IMR-90 (cell line): ENCODE measurements at regions not wholly inside any gene's neighbourhood (a gene's known extent, or its start where the extent isn't known, plus 50 kb on each side); places are given as distances from the start of the nearest gene placed in this dataset.

Experiments
- ATAC-seq: fragments of 200-7000 bp; cut with Tn5 transposase; 2 replicates; pipeline ENCODE4 v1.9.1; 2020; ENCODE audit warnings: low read depth, mild to moderate bottlenecking, moderate library complexity
- BruUV-seq: library from RNA; stranded (reverse); fragments of 400-500 nt; replicated peaks from 2 replicates; lab custom pipeline; 2021; lab: Mats Ljungman, UMichigan
- CTCF ChIA-PET: fragments of 300-600 bp; formaldehyde crosslinking; extraction: SDS; loops from one replicate; lab custom pipeline; 2021; ENCODE audit warnings: antibody characterized with exemption; lab: Yijun Ruan, JAX
- POLR2A ChIA-PET: fragments of 300-600 bp; sonication (Branson Sonifier 250); formaldehyde crosslinking; loops from one replicate; lab custom pipeline; 2022; ENCODE audit warnings: antibody characterized with exemption; ENCODE audit not compliant: unreplicated experiment; lab: Charles Lee
- DNase-seq: peaks from one replicate; pipeline ENCODE4 v3.0.0; 2013
- H2AFZ ChIP-seq: replicated peaks from 2 replicates; pipeline ENCODE3; 2013; ENCODE audit warnings: low read length, mild to moderate bottlenecking; ENCODE audit not compliant: poor library complexity
- H2AK5ac ChIP-seq: 2 replicates; pipeline ENCODE4 v1.6.1; 2013; ENCODE audit warnings: low read depth, low read length, inconsistent platforms
- H2AK9ac ChIP-seq: replicated peaks from 2 replicates; pipeline ENCODE3; 2013; ENCODE audit warnings: mild to moderate bottlenecking, low read depth, low read length, moderate library complexity; ENCODE audit not compliant: poor library complexity
- H2BK120ac ChIP-seq: 2 replicates; pipeline ENCODE4 v1.6.1; 2013; ENCODE audit warnings: low read depth, low read length, inconsistent platforms
- H2BK15ac ChIP-seq: 3 replicates; pipeline ENCODE4 v1.6.1; 2013; ENCODE audit warnings: low read depth, low read length, inconsistent platforms
- H2BK20ac ChIP-seq: 2 replicates; pipeline ENCODE4 v1.6.1; 2013; ENCODE audit warnings: low read depth, mild to moderate bottlenecking, inconsistent platforms, low read length, moderate library complexity
- H2BK5ac ChIP-seq: 2 replicates; pipeline ENCODE4 v1.6.1; 2013; ENCODE audit warnings: mild to moderate bottlenecking, low read depth, low read length, inconsistent platforms; ENCODE audit not compliant: poor library complexity, severe bottlenecking
- H3K14ac ChIP-seq: replicated peaks from 2 replicates; pipeline ENCODE4 v1.6.1; 2013; ENCODE audit warnings: low read depth, low read length, inconsistent platforms
- H3K18ac ChIP-seq: 2 replicates; pipeline ENCODE4 v1.6.1; 2013; ENCODE audit warnings: low read depth, low read length, control low read depth
- H3K23ac ChIP-seq: 2 replicates; pipeline ENCODE4 v1.6.1; 2013; ENCODE audit warnings: low read depth, low read length, inconsistent platforms
- H3K27ac ChIP-seq: 2 replicates; pipeline ENCODE4 v1.5.1; 2013; ENCODE audit warnings: mild to moderate bottlenecking, control low read depth, low read length; ENCODE audit not compliant: insufficient read depth
- H3K27me3 ChIP-seq: 2 replicates; pipeline ENCODE4 v1.6.1; 2013; ENCODE audit warnings: low read length; ENCODE audit not compliant: control insufficient read depth, insufficient read depth
- H3K36me3 ChIP-seq: 2 replicates; pipeline ENCODE4 v1.6.1; 2013; ENCODE audit warnings: low read length, mixed read lengths; ENCODE audit not compliant: control insufficient read depth, insufficient read depth
- H3K4ac ChIP-seq: 2 replicates; pipeline ENCODE4 v1.6.1; 2013; ENCODE audit warnings: low read depth, low read length, inconsistent platforms
- H3K4me1 ChIP-seq: 2 replicates; pipeline ENCODE4 v1.6.1; 2013; ENCODE audit warnings: low read length, mixed read lengths; ENCODE audit not compliant: control insufficient read depth, insufficient read depth
- H3K4me2 ChIP-seq: 2 replicates; pipeline ENCODE4 v1.6.1; 2013; ENCODE audit warnings: low read depth, mild to moderate bottlenecking, control low read depth, low read length, moderate library complexity
- H3K4me3 ChIP-seq: 2 replicates; pipeline ENCODE4 v1.5.1; 2013; ENCODE audit warnings: low read depth, mild to moderate bottlenecking, control low read depth, low read length, moderate library complexity; ENCODE audit not compliant: insufficient read depth
- H3K56ac ChIP-seq: 2 replicates; pipeline ENCODE4 v1.6.1; 2013; ENCODE audit warnings: low read length, inconsistent platforms; ENCODE audit not compliant: insufficient read depth; ENCODE audit errors: extremely low read depth
- H3K79me1 ChIP-seq, 2 experiments: 2 replicates each; pipeline ENCODE4 v1.6.1; 2013; ENCODE audit warnings: low read length in 2 of 2, inconsistent platforms in 1 of 2, low read depth in 1 of 2
- H3K9ac ChIP-seq: 2 replicates; pipeline ENCODE4 v1.6.1; 2013; ENCODE audit warnings: low read depth, low read length, control low read depth
- H3K9me1 ChIP-seq: 2 replicates; pipeline ENCODE4 v1.6.1; 2013; ENCODE audit warnings: low read length, inconsistent platforms; ENCODE audit not compliant: insufficient read depth
- H3K9me3 ChIP-seq: 2 replicates; pipeline ENCODE4 v1.6.1; 2013; ENCODE audit warnings: low read length; ENCODE audit not compliant: control insufficient read depth, insufficient read depth
- H4K20me1 ChIP-seq: 2 replicates; pipeline ENCODE4 v1.6.1; 2013; ENCODE audit warnings: low read length, inconsistent platforms; ENCODE audit not compliant: insufficient read depth
- H4K5ac ChIP-seq: 2 replicates; pipeline ENCODE4 v1.6.1; 2013; ENCODE audit warnings: mild to moderate bottlenecking, low read depth, low read length, control low read depth
- H4K8ac ChIP-seq, 2 experiments: 2 replicates each; pipeline ENCODE4 v1.6.1; 2013; ENCODE audit warnings: low read depth in 2 of 2, low read length in 2 of 2, control low read depth in 1 of 2, inconsistent platforms in 1 of 2
- H4K91ac ChIP-seq: 2 replicates; pipeline ENCODE4 v1.6.1; 2013; ENCODE audit warnings: low read depth, low read length, inconsistent platforms; ENCODE audit not compliant: insufficient read depth
- BHLHE40 ChIP-seq: fragments of 150-350 bp; IDR thresholded peaks from 2 replicates; pipeline ENCODE4 v1.6.1; 2016; ENCODE audit warnings: mild to moderate bottlenecking, low read depth, low read length
- CEBPB ChIP-seq: IDR thresholded peaks from 2 replicates; pipeline ENCODE4 v1.6.1; 2012; ENCODE audit warnings: low read depth, low read length, improper control_type of control experiment
- CHD1 ChIP-seq: IDR thresholded peaks from 2 replicates; pipeline ENCODE4 v1.6.1; 2012; ENCODE audit warnings: low read depth, low read length, improper control_type of control experiment
- FOS ChIP-seq: fragments of 150-350 bp; IDR thresholded peaks from 2 replicates; pipeline ENCODE4 v1.6.1; 2016; ENCODE audit warnings: low read depth, low read length
- MAFK ChIP-seq: IDR thresholded peaks from 2 replicates; pipeline ENCODE4 v1.6.1; 2012; ENCODE audit warnings: low read depth, low read length, improper control_type of control experiment
- MAZ ChIP-seq: IDR thresholded peaks from 2 replicates; pipeline ENCODE4 v1.6.1; 2012; ENCODE audit warnings: low read depth, mild to moderate bottlenecking, low read length, improper control_type of control experiment, moderate library complexity, borderline replicate concordance
- MXI1 ChIP-seq: IDR thresholded peaks from 2 replicates; pipeline ENCODE4 v1.6.1; 2012; ENCODE audit warnings: low read depth, mild to moderate bottlenecking, low read length, moderate library complexity, borderline replicate concordance
- NFE2L2 ChIP-seq: fragments of 150-350 bp; IDR thresholded peaks from 2 replicates; pipeline ENCODE4 v1.6.1; 2016; ENCODE audit warnings: low read depth, mild to moderate bottlenecking, low read length
- POLR2A ChIP-seq: IDR thresholded peaks from 2 replicates; pipeline ENCODE4 v1.6.1; 2012; ENCODE audit warnings: mild to moderate bottlenecking, low read depth, low read length
- RAD21 ChIP-seq: IDR thresholded peaks from 2 replicates; pipeline ENCODE4 v1.6.1; 2012; ENCODE audit warnings: low read length, improper control_type of control experiment
- RCOR1 ChIP-seq: IDR thresholded peaks from 2 replicates; pipeline ENCODE4 v1.6.1; 2012; ENCODE audit warnings: mild to moderate bottlenecking, low read length, improper control_type of control experiment; ENCODE audit not compliant: insufficient replicate concordance
- RFX5 ChIP-seq: IDR thresholded peaks from 2 replicates; pipeline ENCODE4 v1.8.0; 2012; ENCODE audit warnings: low read depth, mild to moderate bottlenecking, low read length, moderate library complexity
- SMC3 ChIP-seq: fragments of 150-350 bp; IDR thresholded peaks from 2 replicates; pipeline ENCODE4 v1.6.1; 2016; ENCODE audit warnings: low read depth, mild to moderate bottlenecking, antibody characterized with exemption, low read length, moderate library complexity
- WGBS, 2 experiments: methylation state at CpG; one replicate each; pipeline versions ENCODE4 v1.1.5 to v1.1.7; 2013; ENCODE audit warnings: missing lambda C conversion rate in 2 of 2; ENCODE audit not compliant: insufficient read length in 1 of 2; ENCODE audit errors: extremely low coverage in 2 of 2; 5-methylcytosine and 5-hydroxymethylcytosine counted together
- dilution Hi-C: fragments of 300-500 bp; cut with HindIII; formaldehyde crosslinking; loops from one replicate; pipeline ENCODE4 v1.14.3; 2018; ENCODE audit warnings: low sequenced_read_pairs; ENCODE audit not compliant: unreplicated experiment
- in situ Hi-C: fragments of 300-500 bp; cut with MboI; formaldehyde crosslinking; loops from 3 replicates; pipeline ENCODE4 v1.14.3; 2019; ENCODE audit warnings: low sequenced_read_pairs, inconsistent platforms, mixed read lengths
- intact Hi-C: fragments of 100-400 bp; cut with micrococcal nuclease; formaldehyde crosslinking; loops from 2 replicates; pipeline ENCODE4 v1.10.0; 2022
- TF ChIP-seq, protein P1 (sequence below): conservative IDR thresholded peaks from 2 replicates; pipeline ENCODE4 v1.5.1; 2012; ENCODE audit warnings: mild to moderate bottlenecking, low read depth, low read length, improper control_type of control experiment
- TF ChIP-seq, protein P2 (sequence below): fragments of 150-350 bp; IDR thresholded peaks from 2 replicates; pipeline ENCODE4 v1.6.1; 2017; ENCODE audit warnings: mild to moderate bottlenecking, antibody characterized with exemption, low read length, low read depth
- TF ChIP-seq, protein P3 (sequence below): fragments of 150-350 bp; IDR thresholded peaks from 2 replicates; pipeline ENCODE4 v1.6.1; 2016; ENCODE audit warnings: low read depth, mild to moderate bottlenecking, low read length, moderate library complexity, borderline replicate concordance

- Histone ChIP-seq H3K36me3 (no peaks in the 10 kb centered on the region), H3K9me1 (no peaks in the 10 kb centered on the region), H2AK5ac (no peak overlapping the region), H3K56ac (no peak overlapping the region), H3K9ac (no peak overlapping the region), H2AFZ (no peak overlapping the region), H3K4me2 (no peak overlapping the region), H4K8ac (no peak overlapping the region), H3K14ac (no peak overlapping the region), H4K20me1 (no peaks in the 10 kb centered on the region), H3K23ac (no peak overlapping the region), H3K9me3 (no peaks in the 10 kb centered on the region; the same call in 1 of the 2 replicates), H3K27ac (no peak overlapping the region), H3K27me3 (no peaks in the 10 kb centered on the region), H2BK5ac (no peak overlapping the region), H3K4me3 (no peak overlapping the region), H3K18ac (no peak overlapping the region), H2AK9ac (no peak overlapping the region), H3K4ac (no peak overlapping the region), H3K4me1 (no peaks in the 10 kb centered on the region), H2BK20ac (no peak overlapping the region), H4K91ac (no peak overlapping the region), H2BK120ac (no peak overlapping the region), H3K79me1 (no peaks in the 10 kb centered on the region), H2BK15ac (no peak overlapping the region), H4K5ac (no peak overlapping the region)
- WGBS, 2 experiments = no CpG with 5 or more reads among the region's 4 CpGs
- DNase-seq (no peak), ATAC-seq (no peak)
- CTCF ChIA-PET = no interaction called here
- dilution Hi-C loops (no loop called here), intact Hi-C loops (no loop called here), in situ Hi-C loops (no loop called here)
- no TSS peak for BruUV-seq
- POLR2A ChIA-PET = no interaction called here
- TF ChIP-seq CEBPB (no peak), RCOR1 (no peak), NFE2L2 (no peak), MXI1 (no peak), FOS (no peak), RFX5 (no peak), MAZ (no peak), CHD1 (no peak), POLR2A (no peak), RAD21 (no peak), MAFK (no peak), BHLHE40 (no peak), SMC3 (no peak)
- TF ChIP-seq, protein P1, sequence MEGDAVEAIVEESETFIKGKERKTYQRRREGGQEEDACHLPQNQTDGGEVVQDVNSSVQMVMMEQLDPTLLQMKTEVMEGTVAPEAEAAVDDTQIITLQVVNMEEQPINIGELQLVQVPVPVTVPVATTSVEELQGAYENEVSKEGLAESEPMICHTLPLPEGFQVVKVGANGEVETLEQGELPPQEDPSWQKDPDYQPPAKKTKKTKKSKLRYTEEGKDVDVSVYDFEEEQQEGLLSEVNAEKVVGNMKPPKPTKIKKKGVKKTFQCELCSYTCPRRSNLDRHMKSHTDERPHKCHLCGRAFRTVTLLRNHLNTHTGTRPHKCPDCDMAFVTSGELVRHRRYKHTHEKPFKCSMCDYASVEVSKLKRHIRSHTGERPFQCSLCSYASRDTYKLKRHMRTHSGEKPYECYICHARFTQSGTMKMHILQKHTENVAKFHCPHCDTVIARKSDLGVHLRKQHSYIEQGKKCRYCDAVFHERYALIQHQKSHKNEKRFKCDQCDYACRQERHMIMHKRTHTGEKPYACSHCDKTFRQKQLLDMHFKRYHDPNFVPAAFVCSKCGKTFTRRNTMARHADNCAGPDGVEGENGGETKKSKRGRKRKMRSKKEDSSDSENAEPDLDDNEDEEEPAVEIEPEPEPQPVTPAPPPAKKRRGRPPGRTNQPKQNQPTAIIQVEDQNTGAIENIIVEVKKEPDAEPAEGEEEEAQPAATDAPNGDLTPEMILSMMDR = no peak
- TF ChIP-seq, protein P2, sequence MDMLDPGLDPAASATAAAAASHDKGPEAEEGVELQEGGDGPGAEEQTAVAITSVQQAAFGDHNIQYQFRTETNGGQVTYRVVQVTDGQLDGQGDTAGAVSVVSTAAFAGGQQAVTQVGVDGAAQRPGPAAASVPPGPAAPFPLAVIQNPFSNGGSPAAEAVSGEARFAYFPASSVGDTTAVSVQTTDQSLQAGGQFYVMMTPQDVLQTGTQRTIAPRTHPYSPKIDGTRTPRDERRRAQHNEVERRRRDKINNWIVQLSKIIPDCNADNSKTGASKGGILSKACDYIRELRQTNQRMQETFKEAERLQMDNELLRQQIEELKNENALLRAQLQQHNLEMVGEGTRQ = no peak
- TF ChIP-seq, protein P3, sequence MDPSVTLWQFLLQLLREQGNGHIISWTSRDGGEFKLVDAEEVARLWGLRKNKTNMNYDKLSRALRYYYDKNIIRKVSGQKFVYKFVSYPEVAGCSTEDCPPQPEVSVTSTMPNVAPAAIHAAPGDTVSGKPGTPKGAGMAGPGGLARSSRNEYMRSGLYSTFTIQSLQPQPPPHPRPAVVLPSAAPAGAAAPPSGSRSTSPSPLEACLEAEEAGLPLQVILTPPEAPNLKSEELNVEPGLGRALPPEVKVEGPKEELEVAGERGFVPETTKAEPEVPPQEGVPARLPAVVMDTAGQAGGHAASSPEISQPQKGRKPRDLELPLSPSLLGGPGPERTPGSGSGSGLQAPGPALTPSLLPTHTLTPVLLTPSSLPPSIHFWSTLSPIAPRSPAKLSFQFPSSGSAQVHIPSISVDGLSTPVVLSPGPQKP = no peak
These were observed 692.0 kb downstream of the DHX35 start for GRCh38 chr20:39654171-39654570.
